Hematopoietic multipotent progenitor cell (in vitro differentiated cells): ENCODE measurements at regions not wholly inside any gene's neighbourhood (a gene's known extent, or its start where the extent isn't known, plus 50 kb on each side); places are given as distances from the start of the nearest gene placed in this dataset.
A peak's percentile ranks its signal among the peaks of the same experiment; 100 is the strongest.

Experiments
- DNase-seq, 3 donors: peaks; one replicate each; pipeline ENCODE4 v3.0.0-alpha.2; 2011 to 2015; ENCODE audit warnings: low read depth in 2 of 3, low spot score in 2 of 3

DNA sequence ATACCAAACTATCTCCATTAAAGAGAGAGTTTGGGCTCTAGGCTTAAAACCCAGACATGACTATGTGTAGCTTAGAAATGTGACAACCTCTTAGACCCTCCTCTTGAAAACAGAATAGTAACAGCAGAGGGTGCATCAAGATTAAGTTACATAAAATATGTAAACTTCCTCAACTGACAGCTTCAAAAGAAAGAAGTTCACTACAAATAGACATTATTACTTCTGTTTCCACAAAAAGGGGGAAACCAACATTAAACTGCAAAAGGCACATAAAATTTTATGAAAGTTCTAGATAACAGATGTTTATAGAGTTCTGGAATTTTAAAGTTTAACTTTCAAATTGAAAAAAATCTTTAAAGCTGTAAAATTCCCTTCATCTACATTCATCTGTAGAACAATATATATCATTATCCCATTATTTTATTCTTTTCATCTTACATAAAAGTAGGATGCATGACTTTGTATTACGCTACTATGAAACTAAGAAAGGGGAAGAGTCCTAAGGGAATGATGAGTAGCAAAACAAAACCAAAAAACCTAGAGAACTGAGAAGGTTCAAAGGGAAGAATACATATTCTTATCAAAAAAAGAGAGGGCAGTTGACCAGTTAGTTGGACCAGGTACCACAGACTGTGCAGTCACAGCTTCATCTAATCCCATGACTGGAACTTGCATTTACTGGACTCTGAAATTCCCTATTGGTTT, 177.0 kb downstream of the SIPA1L2 start:
- peak in 1 of 3 donors; percentile 0 for DNase-seq

DNA sequence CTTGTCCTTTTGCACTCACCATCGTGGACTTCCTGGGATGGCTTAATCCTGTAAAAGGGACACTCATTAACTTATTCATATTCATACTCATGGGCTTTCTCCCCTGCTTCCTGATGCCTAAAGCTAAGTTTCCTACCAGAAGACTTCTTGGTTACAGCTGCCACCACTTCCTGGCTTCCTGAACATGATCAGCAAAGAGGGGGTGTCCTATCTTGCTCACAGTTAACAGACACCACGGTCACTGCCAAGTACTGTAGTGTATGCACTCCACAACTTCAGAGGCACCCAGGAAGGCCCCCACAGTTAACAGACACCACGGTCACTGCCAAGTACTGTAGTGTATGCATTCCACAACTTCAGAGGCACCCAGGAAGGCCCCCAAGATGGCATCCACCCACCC, 177.8 kb downstream of the SIPA1L2 start:
- no peak for DNase-seq

DNA sequence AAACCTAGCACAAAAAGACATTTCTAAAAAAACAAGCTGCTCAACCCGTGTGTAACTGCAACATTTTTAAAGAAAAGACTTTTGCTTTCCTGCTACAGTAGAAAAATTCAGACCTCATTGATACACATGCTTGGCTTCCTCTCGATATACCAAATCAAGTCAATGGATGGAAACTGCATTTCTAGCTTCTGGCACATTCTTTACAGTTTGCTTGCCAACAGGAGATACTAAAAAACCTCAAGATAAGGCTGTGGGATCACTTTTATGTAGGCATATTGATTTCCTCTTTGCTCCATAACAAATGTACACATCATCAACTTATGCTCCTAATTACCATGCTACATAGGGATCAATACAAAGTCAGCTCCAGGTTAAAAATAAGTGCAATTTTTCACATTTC, 178.4 kb downstream of the SIPA1L2 start:
- no peak for DNase-seq

DNA sequence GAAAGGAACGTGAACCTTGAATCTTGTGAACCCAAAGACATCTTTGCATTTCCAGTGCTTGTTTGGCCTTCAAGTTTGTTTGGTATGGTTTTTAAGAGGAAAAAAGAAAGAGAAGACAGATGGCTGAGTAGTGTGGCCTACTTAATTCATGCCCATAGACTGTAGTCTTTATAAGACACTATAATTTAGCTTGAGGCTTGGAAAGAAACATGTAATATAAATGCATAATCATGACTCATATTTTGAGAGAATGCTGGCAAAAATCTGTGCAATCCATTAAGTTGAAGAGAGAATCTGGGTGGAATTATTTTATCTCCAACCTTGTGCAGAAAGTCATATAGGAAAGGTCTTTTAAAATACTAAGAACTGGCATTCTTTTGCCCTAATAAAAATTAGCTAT, 179.3 kb downstream of the SIPA1L2 start:
- no peak for DNase-seq

DNA sequence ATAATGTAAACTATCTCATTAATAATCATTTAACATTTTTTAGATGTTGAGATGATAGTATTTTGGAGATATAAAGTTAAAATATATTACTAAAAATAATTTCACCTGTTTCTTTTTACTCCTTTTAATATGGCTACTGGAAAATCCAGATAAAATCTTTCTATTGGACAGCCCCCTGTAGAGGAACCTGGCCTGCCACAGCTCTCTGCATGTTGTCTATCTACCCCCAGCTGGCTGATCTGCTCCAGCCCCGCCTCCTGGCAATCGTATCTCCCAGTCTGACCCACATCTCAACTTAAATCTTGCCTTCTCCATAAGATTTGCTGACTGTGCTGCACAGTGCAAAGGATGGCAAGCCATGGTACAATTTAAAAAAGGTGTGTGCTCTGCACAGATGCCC, 182.8 kb downstream of the SIPA1L2 start:
- DNase-seq, result no peak

DNA sequence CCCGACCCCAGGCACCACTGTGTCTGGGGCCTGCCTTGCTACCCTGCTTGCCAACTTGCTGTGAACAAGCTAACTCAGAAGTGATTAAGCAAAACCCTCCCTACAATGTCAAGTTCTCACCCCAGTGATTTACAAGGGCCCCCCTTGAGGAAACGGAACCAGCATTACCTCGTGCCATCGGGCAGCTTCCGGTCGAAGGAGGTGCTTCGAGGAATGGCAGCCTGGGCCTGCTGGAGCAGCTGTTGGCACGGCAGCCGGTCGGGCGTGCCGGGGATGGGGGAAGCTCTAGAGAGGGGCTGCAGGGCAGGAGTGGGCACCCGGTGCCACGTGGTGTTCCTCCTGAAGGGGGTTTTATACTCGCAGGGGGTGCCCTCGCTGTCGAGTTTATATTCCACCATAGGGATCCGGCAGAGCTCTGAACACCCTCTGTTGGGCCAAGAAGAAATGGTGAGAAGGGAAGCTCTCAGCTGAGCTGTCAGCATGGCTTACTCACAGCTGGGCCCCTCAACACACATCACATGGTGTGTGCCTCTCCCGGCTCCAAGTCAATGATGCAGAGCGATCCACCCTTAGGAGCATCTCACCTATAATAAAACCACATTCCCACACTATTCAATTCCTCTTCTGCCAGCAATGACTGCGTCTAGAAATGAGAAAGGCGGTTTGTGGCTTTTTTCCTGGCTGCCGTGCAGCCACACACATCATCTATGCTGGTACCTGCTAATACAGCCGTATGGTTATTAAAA, 184.4 kb downstream of the SIPA1L2 start:
- no peak for DNase-seq

DNA sequence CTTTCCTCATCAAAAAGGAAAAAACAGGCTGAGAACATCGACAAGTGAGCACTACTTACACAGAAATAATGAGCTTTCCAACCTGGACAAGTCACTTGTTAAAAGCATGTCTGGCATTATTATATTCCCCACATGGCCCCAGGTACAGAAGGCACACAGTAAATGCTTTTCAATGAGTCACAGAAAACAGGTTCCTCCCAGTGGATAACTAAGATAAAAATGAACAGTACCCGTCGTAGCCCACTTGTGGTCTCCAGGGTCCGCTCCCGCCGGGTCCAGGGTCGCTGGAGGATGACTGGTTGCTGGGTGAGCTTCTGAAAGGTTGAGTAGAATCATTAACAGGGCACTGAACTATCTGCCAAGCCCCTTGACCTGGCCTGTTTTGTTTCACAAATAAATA, 186.6 kb downstream of the SIPA1L2 start:
- no peak for DNase-seq

DNA sequence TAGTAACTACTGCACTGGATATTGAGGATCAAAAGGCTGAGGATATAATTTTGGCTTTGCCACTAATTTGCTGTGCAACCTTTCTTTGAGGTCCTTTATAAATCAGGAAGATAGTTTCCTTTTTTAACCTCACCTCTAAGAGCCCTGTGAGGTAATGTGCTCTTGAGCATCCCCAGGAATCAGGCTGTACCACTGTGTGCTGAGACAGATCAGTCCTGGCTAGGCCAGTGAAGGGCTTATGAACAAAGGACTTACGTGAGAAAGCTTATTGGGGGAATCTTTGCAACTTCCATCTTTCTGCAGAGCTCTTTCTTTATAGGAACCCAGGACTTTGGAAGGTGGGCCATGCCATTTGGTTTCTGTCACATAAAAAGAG, 188.9 kb downstream of the SIPA1L2 start:
- DNase-seq, result no peak

DNA sequence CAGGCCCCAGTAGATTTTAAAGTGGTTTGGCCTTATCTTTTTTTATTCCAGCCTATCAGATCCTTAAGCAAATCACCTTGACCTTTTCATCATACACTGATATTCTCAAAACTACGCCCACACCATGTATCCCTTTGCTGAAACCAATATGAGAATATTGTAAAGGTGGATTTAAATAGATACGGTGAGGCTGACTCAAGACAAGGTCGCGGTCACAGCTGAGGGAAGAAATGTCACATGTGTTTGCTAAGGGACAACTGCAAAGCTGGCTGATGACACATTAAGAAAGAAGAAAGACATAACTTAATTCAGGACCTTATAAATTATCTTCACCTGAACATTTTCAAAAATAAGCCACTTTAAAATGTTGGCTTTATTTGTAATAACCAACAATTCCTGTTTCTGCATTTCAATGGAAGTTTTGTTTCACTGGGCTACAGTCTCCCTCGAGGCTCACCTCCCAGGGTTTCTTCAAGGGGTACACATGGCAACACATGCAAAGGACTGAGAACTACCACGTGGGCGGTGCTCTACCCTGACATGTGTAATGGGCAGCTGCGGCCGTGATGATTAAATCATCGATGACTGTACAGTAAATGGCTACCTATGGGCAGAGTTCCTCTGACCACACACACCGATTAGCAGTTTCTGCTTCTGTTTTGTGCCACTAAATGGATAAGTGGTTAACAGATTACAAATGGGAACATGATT, 189.5 kb downstream of the SIPA1L2 start:
- no peak for DNase-seq

DNA sequence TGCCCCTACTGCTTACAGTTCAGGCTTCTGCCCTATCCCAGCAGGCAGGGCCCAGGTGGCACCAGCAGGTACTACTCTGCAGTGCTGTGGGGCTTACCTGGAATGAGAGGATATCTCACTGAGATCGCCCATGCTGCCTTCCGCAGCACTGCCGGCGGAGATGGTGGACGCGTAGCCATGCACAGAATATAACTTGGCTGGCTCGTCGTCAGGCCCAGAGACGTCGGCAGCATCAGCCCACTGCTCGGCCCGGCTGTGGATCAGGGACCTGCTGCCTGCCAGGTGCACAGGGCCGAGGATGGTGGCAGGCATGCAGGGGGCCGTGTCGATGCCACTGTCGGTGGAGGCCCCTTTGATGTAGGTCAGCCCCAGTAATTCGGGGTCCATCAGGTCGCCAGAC, 190.9 kb downstream of the SIPA1L2 start:
- DNase-seq, result no peak

DNA sequence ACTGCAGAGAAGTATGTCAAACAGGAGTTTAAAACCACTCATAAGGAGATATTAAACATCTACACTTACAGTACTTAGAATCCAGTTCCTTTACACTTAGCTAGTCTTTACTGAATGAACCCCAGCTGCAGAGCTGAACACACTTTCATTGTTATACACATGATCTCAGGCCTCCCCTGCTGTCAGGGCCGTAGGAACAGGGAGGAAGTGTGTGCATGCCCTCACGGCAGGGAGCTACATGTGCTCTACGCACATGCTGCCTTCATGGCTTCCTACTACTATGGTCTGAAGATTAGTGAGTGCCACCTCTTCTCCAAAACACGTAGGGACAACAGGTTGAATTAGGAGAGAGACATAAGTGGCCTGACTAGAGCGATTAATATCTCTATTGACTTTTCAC, 191.5 kb downstream of the SIPA1L2 start:
- no peak for DNase-seq

DNA sequence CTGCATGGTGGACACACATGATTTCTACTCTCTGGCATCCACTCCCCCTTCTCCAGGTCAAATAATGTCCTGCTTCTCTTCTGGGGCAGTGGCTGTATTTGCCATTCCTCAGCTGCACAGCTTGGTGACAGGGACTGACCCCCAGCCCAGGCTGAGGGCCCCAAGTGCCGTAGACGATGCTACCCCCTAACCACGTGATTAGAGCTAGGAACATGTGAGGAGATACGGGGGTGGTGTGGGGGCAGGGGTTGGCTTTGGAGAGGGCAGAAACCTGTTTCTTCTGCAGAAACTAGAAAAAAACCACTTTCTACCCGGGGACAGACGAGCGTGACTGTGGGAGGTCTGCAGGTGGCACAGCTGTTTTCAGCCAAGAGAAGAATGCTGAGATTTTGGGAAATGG, 192.4 kb downstream of the SIPA1L2 start:
- DNase-seq, result no peak

DNA sequence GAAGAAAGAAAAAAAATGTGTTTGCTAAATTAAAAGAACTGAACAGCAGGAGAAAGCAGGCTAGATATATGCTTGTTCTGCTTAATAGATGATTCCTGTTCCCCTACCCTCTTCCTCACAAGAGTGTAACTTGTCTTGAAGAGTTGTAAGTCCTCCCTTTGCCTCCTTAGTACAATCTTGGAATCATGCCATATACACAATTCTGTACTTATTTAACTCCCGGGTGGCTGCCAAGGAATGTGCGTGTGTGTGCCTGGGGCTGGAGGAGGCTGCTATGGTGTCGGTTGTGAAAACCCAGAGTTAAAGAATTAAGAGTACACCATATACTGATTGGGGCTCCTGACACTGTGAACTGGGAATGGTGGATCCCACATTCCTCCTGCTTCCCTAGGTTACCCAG, 194.2 kb downstream of the SIPA1L2 start:
- no peak for DNase-seq

DNA sequence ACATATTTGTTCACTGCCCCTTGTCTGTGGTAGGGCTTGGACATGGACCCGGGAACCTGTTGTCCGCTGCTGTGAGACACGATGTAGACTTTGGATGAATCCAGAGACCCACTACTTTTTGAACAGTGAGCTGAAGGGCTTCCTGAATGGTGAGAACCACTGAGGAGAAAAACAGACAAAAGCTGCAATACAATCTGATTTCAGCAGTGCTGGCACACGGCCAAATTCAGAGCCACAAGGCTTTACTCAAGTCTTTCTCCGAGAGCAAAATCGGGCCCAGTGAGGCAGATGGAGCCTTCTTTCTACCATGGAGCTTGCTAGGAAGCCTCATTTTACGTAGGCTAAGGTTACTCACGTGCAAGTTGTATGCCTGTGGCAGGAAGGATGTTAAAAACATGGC, 197.6 kb downstream of the SIPA1L2 start:
- DNase-seq, result no peak

DNA sequence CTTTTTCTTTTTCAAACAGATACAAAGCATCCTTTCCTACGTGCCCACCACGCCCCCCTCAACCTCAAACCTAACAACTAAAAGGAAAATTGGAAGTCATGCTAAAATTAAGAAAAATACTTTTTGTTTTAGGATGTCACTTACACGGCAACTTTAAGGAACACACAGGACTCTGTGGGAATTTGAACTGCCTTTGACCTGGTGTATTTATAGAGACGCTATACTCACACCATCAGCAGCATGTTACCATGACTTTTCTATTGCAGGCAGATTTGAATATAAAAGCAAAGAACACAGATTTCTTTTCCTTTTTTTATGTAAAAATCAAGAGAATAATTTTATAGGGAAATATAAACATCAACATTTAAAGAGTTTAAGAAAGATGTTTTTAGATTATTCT, 198.2 kb downstream of the SIPA1L2 start:
- no peak for DNase-seq

DNA sequence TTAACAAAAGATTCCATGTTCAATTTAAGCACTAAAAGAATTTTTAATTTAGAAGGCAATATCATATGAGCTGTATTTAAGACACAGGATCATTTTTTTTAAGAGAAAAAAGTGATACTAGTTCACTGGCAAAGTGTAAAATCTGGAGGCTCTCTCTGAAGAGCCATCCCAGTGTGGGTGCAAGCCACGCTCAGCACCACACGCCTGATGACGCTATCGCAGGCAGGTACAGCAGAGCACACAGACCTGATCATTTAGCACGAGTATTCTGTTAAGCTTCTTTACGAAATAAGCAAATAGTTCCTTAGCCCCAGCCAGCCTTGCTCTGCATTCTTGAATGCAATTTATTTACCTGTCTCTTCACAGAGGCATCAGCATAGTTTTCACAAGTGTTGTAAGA, 198.6 kb downstream of the SIPA1L2 start:
- no peak for DNase-seq

DNA sequence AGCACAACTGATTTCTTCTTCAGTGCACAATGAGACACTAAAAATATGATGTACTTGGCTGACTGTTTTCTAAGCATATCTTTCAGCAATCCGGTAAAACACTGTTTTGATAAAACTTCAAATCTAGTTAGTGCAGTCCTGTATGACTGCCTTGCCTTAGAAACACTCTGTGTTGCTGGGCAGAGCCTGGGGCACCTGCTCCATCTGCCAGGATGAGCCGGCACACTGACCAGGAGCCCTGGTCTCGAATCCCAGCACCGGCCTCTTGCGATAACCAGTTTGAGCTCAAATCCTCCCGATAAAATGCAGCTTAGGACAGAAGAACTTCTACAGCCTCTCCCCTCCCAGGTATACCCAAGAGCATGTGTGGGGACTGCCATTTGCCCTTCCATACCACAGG, 199.5 kb downstream of the SIPA1L2 start:
- DNase-seq, result no peak

DNA sequence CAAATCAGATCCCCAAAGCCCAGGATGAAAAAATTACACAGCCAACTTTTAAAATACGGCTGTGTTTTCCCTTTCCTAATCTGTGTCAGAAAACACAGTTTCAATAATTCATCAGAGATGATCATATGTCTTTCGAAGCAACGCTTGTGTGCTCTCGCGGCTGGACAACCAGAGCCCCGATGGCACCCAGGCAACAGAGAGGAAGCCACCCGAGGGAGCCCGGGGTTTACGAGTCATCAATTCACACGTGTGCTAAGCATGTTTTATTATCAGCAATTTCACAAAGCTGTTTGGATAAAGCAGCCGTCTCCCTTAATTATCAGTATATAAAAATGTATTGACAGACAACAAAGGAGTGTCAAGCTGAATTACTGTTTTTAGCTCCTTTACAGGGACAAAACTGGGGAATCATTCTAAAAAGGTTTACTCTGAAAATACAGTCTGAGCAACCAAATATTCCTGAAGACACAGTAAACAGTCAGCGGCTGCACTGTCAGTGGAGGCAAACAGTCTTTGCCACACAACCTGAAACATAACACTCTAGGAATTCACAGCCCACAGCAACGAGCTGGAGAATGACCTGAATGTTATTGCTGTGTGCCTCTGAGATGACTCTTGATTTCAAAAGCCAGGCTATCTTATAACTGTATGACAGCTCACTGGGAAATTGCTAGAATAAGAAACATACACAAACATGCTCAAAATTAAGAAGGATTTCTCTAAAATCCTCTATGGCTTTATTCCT, 201.0 kb downstream of the SIPA1L2 start:
- DNase-seq, result no peak

DNA sequence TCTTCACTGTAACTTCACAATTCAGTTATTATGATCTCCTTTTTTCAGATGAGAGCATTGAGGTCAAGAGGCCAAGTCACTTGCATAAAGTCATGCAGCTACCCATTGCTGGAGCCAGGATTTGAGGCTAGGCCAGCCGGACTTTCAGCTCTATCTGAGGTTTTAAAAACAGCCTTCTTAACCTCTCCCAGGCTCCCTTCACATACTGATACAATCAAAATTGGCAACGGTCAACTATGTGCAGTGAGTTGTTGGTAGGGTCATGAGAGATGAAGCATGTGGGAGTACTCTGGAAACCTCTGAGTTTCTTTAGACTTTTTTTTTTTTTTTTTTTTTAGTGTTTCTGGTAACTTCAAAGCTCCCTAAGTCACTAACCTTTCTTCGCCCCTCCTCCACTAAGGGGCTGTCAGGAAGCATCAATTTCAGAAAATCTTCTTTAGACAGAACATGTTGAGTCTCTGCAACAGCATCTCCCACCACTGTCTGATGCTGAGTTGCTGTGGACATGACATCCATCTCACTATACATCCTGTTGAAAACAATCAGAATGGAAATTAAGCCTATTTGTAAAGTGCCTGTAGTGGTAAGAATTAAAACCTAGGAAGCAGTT, 201.8 kb downstream of the SIPA1L2 start:
- DNase-seq, result no peak

DNA sequence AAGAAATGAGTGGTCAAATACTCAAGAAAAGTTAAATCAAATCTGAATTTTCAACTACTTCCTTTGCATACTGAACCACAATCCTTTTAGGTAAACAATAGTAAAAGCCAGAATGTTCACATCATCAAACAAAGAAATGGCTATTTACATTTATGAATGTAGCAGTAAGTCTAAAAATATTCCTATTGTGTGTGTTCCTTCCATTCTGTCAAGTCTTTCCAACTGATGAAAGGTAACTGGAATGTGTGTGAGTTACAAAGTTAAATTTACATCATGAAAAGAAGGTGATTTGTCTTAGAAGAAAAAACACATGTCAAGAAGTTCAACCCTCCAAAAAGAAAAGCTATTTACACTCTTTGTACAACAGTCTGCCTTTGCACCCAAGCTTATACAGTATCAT, 203.1 kb downstream of the SIPA1L2 start:
- no peak for DNase-seq

DNA sequence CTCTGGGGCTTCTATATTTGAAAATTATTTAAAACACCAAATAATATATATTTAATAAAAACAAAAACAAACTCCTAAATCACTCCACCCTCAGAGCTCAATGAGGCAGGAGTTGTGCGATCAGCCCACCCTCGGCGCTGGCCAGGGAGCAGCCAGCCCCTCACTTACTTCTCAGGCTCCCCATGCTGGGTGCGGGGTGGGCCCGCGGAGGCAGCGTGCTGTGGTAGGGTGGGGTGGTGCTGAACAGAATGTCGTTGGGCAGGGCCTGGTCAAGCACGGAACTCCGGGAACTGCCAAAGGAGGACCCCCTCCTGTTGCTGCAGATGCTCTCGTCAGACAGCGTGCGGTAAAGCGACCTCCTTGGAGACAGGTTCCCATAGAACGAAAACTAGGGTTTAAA, 204.5 kb downstream of the SIPA1L2 start:
- no peak for DNase-seq
